Cardiac fibroblast (primary cell): ENCODE measurements at regions not wholly inside any gene's neighbourhood (a gene's known extent, or its start where the extent isn't known, plus 50 kb on each side); places are given as distances from the start of the nearest gene placed in this dataset.

Experiments
- DNase-seq, 2 donors: peaks; one replicate each; pipeline versions ENCODE4 v3.0.0 to v3.0.0-alpha.2; 2010; ENCODE audit warnings: low read depth in 2 of 2
- H3K4me3 ChIP-seq, 2 donors: replicated peaks in 1 of 2; 1 replicate in 1 of 2; 2 replicates in 1 of 2; pipeline ENCODE4 v1.5.1; 2011; ENCODE audit warnings: low read depth in 2 of 2, low read length in 2 of 2, mild to moderate bottlenecking in 2 of 2, moderate library complexity in 1 of 2
- CTCF ChIP-seq: IDR thresholded peaks from one replicate; pipeline ENCODE4 v1.5.1; 2011; ENCODE audit warnings: low read depth, mild to moderate bottlenecking, low read length, inconsistent platforms

GRCh38 chr2:57882895-57883515 is 163.6 kb upstream of the VRK2 start:
- DNase-seq = peak; percentile 7 to 9
- H3K4me3 ChIP-seq = peak overlapping the region in 1 of 2 donors; percentile 6
- TF ChIP-seq CTCF = no peak

- DNase-seq = no peak
- no peak overlapping the region for H3K4me3 ChIP-seq
- TF ChIP-seq CTCF = no peak
Measured at GRCh38 chr2:57884281-57884680, 162.3 kb upstream of the VRK2 start.

- DNase-seq = no peak
Measured at GRCh38 chr2:57885742-57886141, 160.9 kb upstream of the VRK2 start.

DNA sequence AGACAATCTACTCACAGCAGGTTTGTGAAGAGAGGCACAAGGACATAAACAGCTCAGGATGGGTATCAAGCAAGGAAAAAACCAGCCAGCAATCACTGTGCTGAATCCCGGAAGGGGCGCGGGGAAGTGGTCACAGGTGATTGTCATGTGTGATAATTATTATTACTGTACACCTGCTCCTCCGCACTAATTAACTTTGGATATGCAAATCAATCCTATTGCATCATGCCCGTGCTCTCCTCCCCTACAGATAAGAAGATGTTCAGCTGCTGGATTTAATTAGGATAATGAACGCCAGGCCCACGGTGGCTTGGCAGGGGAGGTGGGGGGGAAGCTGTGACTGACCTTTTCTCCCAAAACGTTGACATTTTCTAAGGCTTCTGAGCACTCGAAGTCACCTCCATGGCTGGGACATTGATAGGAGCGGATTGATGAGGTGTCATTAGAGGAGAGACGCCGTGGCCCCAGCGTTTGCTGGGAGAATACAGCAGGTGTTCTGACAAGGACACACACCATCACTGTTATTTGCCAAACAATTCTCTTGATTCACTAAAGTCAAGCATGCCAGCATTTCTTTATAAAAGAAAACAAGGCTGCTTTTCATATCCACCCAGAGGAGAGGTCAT is 160.3 kb upstream of the VRK2 start:
- DNase-seq = no peak
- no peak for TF ChIP-seq CTCF
- no peak overlapping the region for H3K4me3 ChIP-seq

More at GRCh38 chr2:57885742-57886141, 160.9 kb upstream of the VRK2 start:
- no peak overlapping the region for H3K4me3 ChIP-seq
- TF ChIP-seq CTCF = no peak

DNA sequence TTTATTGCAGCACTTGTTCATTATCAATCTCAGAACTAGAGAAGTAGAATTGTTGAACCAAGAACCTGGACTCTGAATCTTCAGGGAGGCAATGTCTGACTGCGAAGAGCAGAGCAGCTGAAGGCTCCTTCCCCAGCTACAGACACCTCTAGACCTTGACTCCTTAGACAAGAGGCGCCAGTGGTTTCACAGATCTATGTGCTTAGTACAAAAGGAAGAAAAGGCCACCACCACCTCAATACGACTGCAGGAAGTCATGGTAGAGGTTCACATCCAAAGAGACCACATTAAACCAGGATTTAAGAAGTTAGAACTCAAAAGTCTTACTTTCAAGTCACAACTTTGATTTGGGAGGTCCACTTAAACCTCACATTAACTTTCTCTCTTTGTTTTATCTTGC is 158.1 kb upstream of the VRK2 start:
- no peak overlapping the region for H3K4me3 ChIP-seq
- no peak for TF ChIP-seq CTCF
- no peak for DNase-seq

DNA sequence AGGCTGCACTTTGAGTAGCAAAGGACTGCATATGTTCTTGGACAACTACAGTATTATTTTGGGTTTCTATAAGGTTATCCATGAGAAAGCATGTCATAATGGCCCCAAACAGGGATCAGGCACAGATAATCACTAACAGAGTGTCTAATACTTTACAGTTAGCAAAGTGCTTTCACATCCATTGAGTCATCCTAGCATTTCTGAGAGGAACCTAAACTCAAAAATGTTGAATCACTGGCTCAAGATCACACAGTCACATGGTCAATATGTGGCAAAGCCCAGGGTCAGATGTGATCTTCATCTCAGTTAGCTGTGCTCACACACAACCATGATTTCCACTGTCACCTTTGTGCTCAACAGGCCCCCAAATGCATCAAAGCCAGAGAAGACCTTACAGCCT is 156.1 kb upstream of the VRK2 start:
- TF ChIP-seq CTCF = no peak
- DNase-seq = peak in 1 of 2 donors; percentile 70
- no peak overlapping the region for H3K4me3 ChIP-seq
